Occipital lobe (tissue), 1 donor: ENCODE measurements at regions not wholly inside any gene's neighbourhood (a gene's known extent, or its start where the extent isn't known, plus 50 kb on each side); places are given as distances from the start of the nearest gene placed in this dataset.
"Not testable (repeated sequence)": the region's sequence is repeated elsewhere in the genome, so short reads cannot be mapped to it uniquely, and the experiment has no call there.

ENCODE experiments used
- DNase-seq: peaks from one replicate; lab custom pipeline; 2025; lab: John Stamatoyannopoulos, UW

- DNase-seq, result no peak
Observed at GRCh38 chr3:153601374-153601853, 439.4 kb downstream of the RAP2B start.

GRCh38 chr3:153602801-153603200 lies 440.8 kb downstream of the RAP2B start:
- DNase-seq, result no peak

- no peak for DNase-seq
Observed at GRCh38 chr3:153614140-153614539, 452.1 kb downstream of the RAP2B start.

- no peak for DNase-seq
Observed at GRCh38 chr3:153614563-153614962, 452.5 kb downstream of the RAP2B start.

GRCh38 chr3:153615863-153616262 lies 453.8 kb downstream of the RAP2B start:
- DNase-seq, result no peak

GRCh38 chr3:153617463-153617862 lies 455.4 kb downstream of the RAP2B start:
- no peak for DNase-seq

GRCh38 chr3:153618176-153618575 lies 456.1 kb downstream of the RAP2B start:
- no peak for DNase-seq

GRCh38 chr3:153619268-153619667 lies 457.2 kb downstream of the RAP2B start:
- no peak for DNase-seq

- no peak for DNase-seq
Observed at GRCh38 chr3:153621953-153622352, 459.9 kb downstream of the RAP2B start.

GRCh38 chr3:153623834-153624233 lies 461.8 kb downstream of the RAP2B start:
- DNase-seq, result no peak

GRCh38 chr3:153624310-153625030 lies 462.4 kb downstream of the RAP2B start:
- no peak for DNase-seq

- no peak for DNase-seq
Observed at GRCh38 chr3:153625506-153625905, 463.5 kb downstream of the RAP2B start.

- DNase-seq, result no peak
Observed at GRCh38 chr3:153626158-153626557, 464.1 kb downstream of the RAP2B start.

- DNase-seq, result no peak
Observed at GRCh38 chr3:153628591-153628990, 466.6 kb downstream of the RAP2B start.

GRCh38 chr3:153629148-153629547 lies 467.1 kb downstream of the RAP2B start:
- no peak for DNase-seq

GRCh38 chr3:153631102-153631501 lies 469.1 kb downstream of the RAP2B start:
- no peak for DNase-seq

- no peak for DNase-seq
Observed at GRCh38 chr3:153631664-153632063, 469.6 kb downstream of the RAP2B start.

- no peak for DNase-seq
Observed at GRCh38 chr3:153633407-153633806, 471.4 kb downstream of the RAP2B start.

- DNase-seq, result no peak
Observed at GRCh38 chr3:153634683-153635082, 472.7 kb downstream of the RAP2B start.

GRCh38 chr3:153639631-153640030 lies 477.6 kb downstream of the RAP2B start:
- no peak for DNase-seq

GRCh38 chr3:153640689-153641665 lies 479.0 kb downstream of the RAP2B start:
- no peak for DNase-seq

GRCh38 chr3:153642576-153642975 lies 478.6 kb upstream of the ARHGEF26 start:
- DNase-seq, result not testable (repeated sequence)
